HepG2 (cell line): ENCODE measurements at regions not wholly inside any gene's neighbourhood (a gene's known extent, or its start where the extent isn't known, plus 50 kb on each side); places are given as distances from the start of the nearest gene placed in this dataset.

Experiments used
- ATAC-seq: fragments of 200-7000 bp; cut with Tn5 transposase; 3 replicates; pipeline ENCODE4 v1.9.1; 2020; ENCODE audit warnings: mild to moderate bottlenecking, moderate library complexity
- BruUV-seq: library from RNA; stranded (reverse); fragments of 400-500 nt; replicated peaks from 2 replicates; lab custom pipeline; 2021; lab: Mats Ljungman, UMichigan
- CTCF ChIA-PET: fragments of 300-600 bp; formaldehyde crosslinking; extraction: SDS; loops from one replicate; lab custom pipeline; 2021; ENCODE audit warnings: low total read pairs, inconsistent platforms, low intra/inter-chr PET ratio; lab: Yijun Ruan, JAX
- POLR2A ChIA-PET: fragments of 350-600 bp; sonication (Branson Sonifier 250); formaldehyde crosslinking; loops from one replicate; lab custom pipeline; 2020; ENCODE audit warnings: antibody characterized with exemption, inconsistent platforms; lab: Yijun Ruan, JAX
- DNase-seq: peaks from one replicate; pipeline ENCODE4 v3.0.0-alpha.2; 2015; ENCODE audit warnings: low spot score
- FAIRE-seq: peaks from 3 replicates; lab custom pipeline; 2011; peaks lifted over from hg19 to GRCh38; lab: Jason Lieb, UNC
- H2AFZ ChIP-seq: one replicate; pipeline ENCODE4 v1.6.1; 2011; ENCODE audit warnings: low read length, inconsistent platforms
- H3K27ac ChIP-seq: fragments of 300-600 bp; 3 replicates; pipeline ENCODE4 v1.8.0; 2011; ENCODE audit warnings: mixed run types, mild to moderate bottlenecking, mixed read lengths, low read length, inconsistent platforms; ENCODE audit not compliant: insufficient read depth; ENCODE audit errors: extremely low read length
- H3K27me3 ChIP-seq, 2 experiments: fragments of 200-600 bp in 1 of 2; 2 replicates in 1 of 2; 3 replicates in 1 of 2; pipeline versions ENCODE4 v1.6.0 to v1.8.0; 2011; ENCODE audit warnings: low read length in 2 of 2, mild to moderate bottlenecking in 2 of 2, moderate library complexity in 2 of 2, inconsistent platforms in 1 of 2; ENCODE audit not compliant: insufficient read depth in 2 of 2, control insufficient read depth in 1 of 2
- H3K36me3 ChIP-seq, 2 experiments: fragments of 200-600 bp in 1 of 2; replicated peaks in 1 of 2; 2 replicates in 1 of 2; 3 replicates in 1 of 2; pipeline versions ENCODE4 v1.5.1 to v1.8.0; 2011; ENCODE audit warnings: low read length in 2 of 2, inconsistent platforms in 1 of 2; ENCODE audit not compliant: insufficient read depth in 2 of 2, control insufficient read depth in 1 of 2
- H3K4me1 ChIP-seq: 2 replicates; pipeline ENCODE4 v1.5.1; 2012; ENCODE audit warnings: low read length, inconsistent platforms; ENCODE audit not compliant: insufficient read depth
- H3K4me2 ChIP-seq: 2 replicates; pipeline ENCODE4 v1.6.0; 2011; ENCODE audit warnings: low read depth, low read length, inconsistent platforms
- H3K4me3 ChIP-seq, 3 experiments: fragments of 200-600 bp in 1 of 3; sonication (generic), shearing (Covaris generic) in 1 of 3; replicated peaks in 1 of 3; 2 replicates each; pipeline ENCODE4 v1.5.1; 2011 to 2016; ENCODE audit warnings: low read length in 3 of 3, inconsistent platforms in 2 of 3, low read depth in 2 of 3, mild to moderate bottlenecking in 2 of 3, control low read depth in 1 of 3, mixed read lengths in 1 of 3; ENCODE audit not compliant: insufficient read depth in 1 of 3
- H3K79me2 ChIP-seq: one replicate; pipeline ENCODE4 v1.6.1; 2011; ENCODE audit warnings: low read length, inconsistent platforms; ENCODE audit not compliant: insufficient read depth
- H3K9ac ChIP-seq: 2 replicates; pipeline ENCODE4 v1.6.0; 2011; ENCODE audit warnings: mild to moderate bottlenecking, low read depth, low read length, inconsistent platforms; ENCODE audit not compliant: insufficient read depth
- H3K9me3 ChIP-seq: 2 replicates; pipeline ENCODE4 v1.5.1; 2012; ENCODE audit warnings: mild to moderate bottlenecking, low read length
- H4K20me1 ChIP-seq: 2 replicates; pipeline ENCODE4 v1.6.0; 2011; ENCODE audit warnings: inconsistent platforms, mild to moderate bottlenecking, low read length, moderate library complexity; ENCODE audit not compliant: insufficient read depth
- FOXO1 ChIP-seq: sonication (generic); formaldehyde crosslinking; IDR thresholded peaks from 2 replicates; pipeline ENCODE4 v1.4.0; 2020; ENCODE audit warnings: missing genetic modification reagents
- NR2F6 ChIP-seq, 2 experiments: IDR thresholded peaks; 2 replicates each; pipeline ENCODE4 v1.6.1; 2016; ENCODE audit warnings: antibody characterized with exemption in 1 of 2, mild to moderate bottlenecking in 1 of 2
- ZBTB40 ChIP-seq, 2 experiments: fragments of 450-650 bp in 1 of 2; sonication (generic) in 1 of 2; formaldehyde crosslinking in 1 of 2; IDR thresholded peaks; 2 replicates each; pipeline versions ENCODE4 v1.6.1 to v1.8.0; 2016 to 2022; ENCODE audit warnings: antibody characterized with exemption in 1 of 2, mild to moderate bottlenecking in 1 of 2, missing genetic modification reagents in 1 of 2
- ZNF362 ChIP-seq: sonication (generic); formaldehyde crosslinking; IDR thresholded peaks from 2 replicates; pipeline ENCODE4 v1.4.0; 2020; ENCODE audit warnings: missing genetic modification reagents, mild to moderate bottlenecking, borderline replicate concordance
- WGBS: methylation state at CpG from one replicate; pipeline ENCODE4 v1.1.6; 2017; ENCODE audit warnings: low lambda C conversion rate; 5-methylcytosine and 5-hydroxymethylcytosine counted together
- in situ Hi-C: cut with HindIII; loops from 2 replicates; pipeline ENCODE4 v1.10.0; 2017; ENCODE audit warnings: low pct_unique_long_range_greater_than_20kb; ENCODE audit not compliant: extremely low pct_ligation_motif_present
- intact Hi-C: fragments of 100-400 bp; cut with micrococcal nuclease; formaldehyde crosslinking; loops from one replicate; pipeline ENCODE4 v1.10.0; 2022; ENCODE audit not compliant: unreplicated experiment

GRCh38 chr5:53219610-53220009 lies 110.1 kb upstream of the MOCS2 start (continued):
- no peak for TF ChIP-seq ZBTB40 (IDR thresholded peaks at IDR 0.05)
- no peak for TF ChIP-seq ZBTB40 (CRISPR knock-in tag; IDR thresholded peaks at IDR 0.05)
- no peak for TF ChIP-seq FOXO1 (CRISPR knock-in tag)

GRCh38 chr5:53233645-53234405 lies 124.3 kb upstream of the MOCS2 start:
- Histone ChIP-seq H3K9ac (no peak overlapping the region), H3K4me3 (no peak overlapping the region), H3K27ac (no peak overlapping the region), H3K4me1 (no peaks in the 10 kb centered on the region), H2AFZ (no peak overlapping the region), H3K79me2 (no peaks in the 10 kb centered on the region), H3K4me2 (no peak overlapping the region), H3K27me3 (no peaks in the 10 kb centered on the region), H3K36me3 (no peaks in the 10 kb centered on the region), H3K9me3 (no peaks in the 10 kb centered on the region), H4K20me1 (no peaks in the 10 kb centered on the region)
- FAIRE-seq (no peak), ATAC-seq (no peak), DNase-seq (no peak)
- intact Hi-C loops (no loop called here), in situ Hi-C loops (no loop called here)
- POLR2A ChIA-PET = no interaction called here
- 2% methylated on average over 2 of the region's 2 CpGs for WGBS
- CTCF ChIA-PET = no interaction called here
- no TSS peak for BruUV-seq
- TF ChIP-seq NR2F6 (IDR thresholded peaks at IDR 0.05) (no peak), NR2F6 (CRISPR knock-in tag; IDR thresholded peaks at IDR 0.05) (no peak), ZNF362 (no peak)
